ENCODE measurements at regions not wholly inside any gene's neighbourhood (a gene's known extent, or its start where the extent isn't known, plus 50 kb on each side); places are given as distances from the start of the nearest gene placed in this dataset.

DNA sequence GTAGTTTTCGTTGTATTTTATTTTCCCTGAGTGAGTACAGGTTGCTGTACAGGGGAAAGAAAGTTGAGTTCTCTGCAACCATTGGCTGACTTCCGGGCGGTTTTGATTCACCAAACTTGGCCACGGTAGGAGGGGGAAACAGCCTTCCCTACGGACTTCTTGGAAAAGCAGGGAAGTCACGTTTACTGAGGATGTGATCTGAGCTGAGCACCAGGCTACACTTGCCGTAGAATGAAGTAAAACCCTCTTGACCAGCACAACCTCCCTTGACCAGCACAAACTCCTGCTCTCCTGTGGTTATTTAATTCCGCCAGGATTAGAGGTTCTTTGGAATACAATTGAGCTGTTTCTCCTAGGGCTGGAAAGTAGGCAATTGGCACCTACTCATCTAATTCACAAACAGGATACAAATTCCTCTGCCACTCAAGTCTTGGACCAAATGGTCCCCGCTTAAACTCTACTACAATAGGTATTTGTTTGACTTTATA is 242.0 kb upstream of the RBFOX1 start:
- Histone ChIP-seq H3K9ac (ENCODE audit: insufficient read length, low read depth) (no peak overlapping the region), H3K4me3 (ENCODE audit: insufficient read length, low read depth) (no peak overlapping the region), H3K9me3 (ENCODE audit: insufficient read depth, low read length) (no peaks in the 10 kb centered on the region), H3K36me3 (ENCODE audit: insufficient read depth, insufficient read length, low read length) (no peaks in the 10 kb centered on the region), H3K4me1 (ENCODE audit: insufficient read depth, insufficient read length) (no peaks in the 10 kb centered on the region), H3K27me3 (ENCODE audit: insufficient read depth, insufficient read length) (peaks cover 11% of the 10 kb centered on the region)
- no peak for DNase-seq (ENCODE audit: low read depth, low spot score)
- TF ChIP-seq YY1 (IDR thresholded peaks at IDR 0.05; ENCODE audit: insufficient read depth, insufficient read length) = no peak
- TF ChIP-seq SUZ12 (IDR thresholded peaks at IDR 0.05; ENCODE audit: extremely low read depth, insufficient read depth, insufficient read length) = no peak
- no peak for TF ChIP-seq ZNF274 (IDR thresholded peaks at IDR 0.05; ENCODE audit: low read depth, low read length)

DNA sequence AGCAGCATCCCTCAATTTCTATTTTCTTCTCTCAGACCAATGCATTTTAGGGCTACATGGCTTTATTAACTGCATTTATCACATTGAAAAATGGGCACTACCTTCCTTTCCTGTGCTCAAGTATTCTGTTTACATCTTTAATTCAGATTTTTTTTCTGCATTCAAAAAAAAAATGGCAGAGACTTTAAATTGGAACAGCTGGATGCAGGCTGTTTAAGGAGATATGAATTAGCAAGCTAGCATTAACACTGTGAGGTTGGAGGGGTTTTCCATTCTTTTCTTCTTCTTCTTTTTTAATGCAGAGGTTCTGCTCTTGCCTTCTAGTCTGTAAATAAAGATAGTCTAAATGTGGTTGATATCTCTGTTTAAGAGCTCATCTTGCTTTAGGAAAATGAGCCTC is 242.9 kb upstream of the RBFOX1 start:
- Histone ChIP-seq H3K4me1 (ENCODE audit: insufficient read depth, insufficient read length) (no peaks in the 10 kb centered on the region), H3K9ac (ENCODE audit: insufficient read length, low read depth) (no peak overlapping the region), H3K27me3 (ENCODE audit: insufficient read depth, insufficient read length) (peaks cover 11% of the 10 kb centered on the region), H3K9me3 (ENCODE audit: insufficient read depth, low read length) (no peaks in the 10 kb centered on the region), H3K4me3 (ENCODE audit: insufficient read length, low read depth) (no peak overlapping the region), H3K36me3 (ENCODE audit: insufficient read depth, insufficient read length, low read length) (no peaks in the 10 kb centered on the region)
- no peak for DNase-seq (ENCODE audit: low read depth, low spot score)
- TF ChIP-seq SUZ12 (IDR thresholded peaks at IDR 0.05; ENCODE audit: extremely low read depth, insufficient read depth, insufficient read length) = no peak
- TF ChIP-seq YY1 (IDR thresholded peaks at IDR 0.05; ENCODE audit: insufficient read depth, insufficient read length) = no peak
- TF ChIP-seq ZNF274 (IDR thresholded peaks at IDR 0.05; ENCODE audit: low read depth, low read length) = no peak

DNA sequence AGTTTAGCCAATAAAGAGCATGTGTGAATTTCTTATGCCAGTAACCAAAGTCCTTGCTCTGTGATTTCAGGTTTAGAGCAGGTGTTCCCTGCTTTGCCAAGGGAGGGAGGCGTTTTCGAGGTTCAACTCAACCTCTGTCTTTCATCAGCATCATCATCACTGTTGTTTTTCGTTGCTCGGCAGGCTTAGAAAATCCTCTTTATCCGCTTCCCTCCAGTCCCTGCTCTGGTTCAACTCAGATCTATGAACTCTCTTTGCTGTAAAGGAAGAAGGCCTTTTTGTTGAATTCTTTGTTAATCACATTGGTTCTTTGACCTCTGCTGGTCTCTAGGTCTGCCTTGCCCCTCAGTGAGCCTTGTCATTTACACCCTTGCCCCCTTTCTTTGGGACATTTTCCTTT is 243.9 kb upstream of the RBFOX1 start:
- TF ChIP-seq ZNF274 (IDR thresholded peaks at IDR 0.05; ENCODE audit: low read depth, low read length) (no peak), SUZ12 (IDR thresholded peaks at IDR 0.05; ENCODE audit: extremely low read depth, insufficient read depth, insufficient read length) (no peak), YY1 (IDR thresholded peaks at IDR 0.05; ENCODE audit: insufficient read depth, insufficient read length) (no peak)
- Histone ChIP-seq H3K36me3 (ENCODE audit: insufficient read depth, insufficient read length, low read length) (no peaks in the 10 kb centered on the region), H3K27me3 (ENCODE audit: insufficient read depth, insufficient read length) (peaks cover 11% of the 10 kb centered on the region), H3K4me1 (ENCODE audit: insufficient read depth, insufficient read length) (no peaks in the 10 kb centered on the region), H3K9me3 (ENCODE audit: insufficient read depth, low read length) (no peaks in the 10 kb centered on the region), H3K4me3 (ENCODE audit: insufficient read length, low read depth) (no peak overlapping the region), H3K9ac (ENCODE audit: insufficient read length, low read depth) (no peak overlapping the region)
- no peak for DNase-seq (ENCODE audit: low read depth, low spot score)

DNA sequence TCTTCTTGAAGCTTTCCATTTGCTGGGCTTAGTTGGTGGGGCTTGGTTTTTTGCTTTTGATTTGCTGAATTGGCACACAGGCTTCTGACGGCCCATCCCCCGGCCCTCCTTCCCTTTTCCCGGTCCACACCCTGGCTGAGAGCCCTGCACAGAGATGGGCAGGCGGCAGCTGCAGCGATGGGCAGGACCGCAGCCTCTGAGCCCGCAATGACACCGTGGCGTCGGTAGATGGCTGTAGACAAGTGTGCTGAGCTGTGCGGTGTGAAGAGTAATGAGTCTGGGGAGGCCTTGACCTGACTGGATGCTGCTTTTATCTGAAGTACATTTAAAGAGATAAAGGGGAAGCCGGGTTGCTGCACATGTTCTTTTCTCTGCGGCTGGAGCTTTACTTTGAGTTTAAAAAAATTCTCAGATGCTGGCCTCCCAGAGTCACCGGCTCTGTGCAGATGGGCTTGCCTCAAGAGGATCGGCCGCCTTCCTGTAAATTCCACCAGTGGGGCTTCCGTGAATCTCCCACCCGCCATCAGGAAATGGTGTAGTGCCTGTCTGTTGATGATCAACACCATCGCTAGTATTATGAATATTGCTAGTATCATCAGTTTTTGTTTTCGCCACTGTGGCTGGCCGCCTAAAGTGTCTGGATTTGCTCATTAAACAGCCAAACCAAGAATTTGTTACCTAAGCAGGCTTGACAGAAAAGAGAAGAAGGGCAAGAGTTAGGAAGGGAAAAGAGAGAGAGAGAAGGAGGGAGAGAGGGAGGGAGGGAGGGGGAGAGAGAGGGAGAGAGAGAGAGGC is 245.6 kb upstream of the RBFOX1 start:
- DNase-seq (ENCODE audit: low read depth, low spot score) = peak; percentile 62
- H3K9me3 ChIP-seq (ENCODE audit: insufficient read depth, low read length) = no peaks in the 10 kb centered on the region
- H3K4me3 ChIP-seq (ENCODE audit: insufficient read length, low read depth) = no peak overlapping the region
- H3K27me3 ChIP-seq (ENCODE audit: insufficient read depth, insufficient read length) = peaks cover 11% of the 10 kb centered on the region
- TF ChIP-seq YY1 (IDR thresholded peaks at IDR 0.05; ENCODE audit: insufficient read depth, insufficient read length) (no peak), SUZ12 (IDR thresholded peaks at IDR 0.05; ENCODE audit: extremely low read depth, insufficient read depth, insufficient read length) (no peak), ZNF274 (IDR thresholded peaks at IDR 0.05; ENCODE audit: low read depth, low read length) (no peak)
- no peaks in the 10 kb centered on the region for H3K36me3 ChIP-seq (ENCODE audit: insufficient read depth, insufficient read length, low read length)
- H3K4me1 ChIP-seq (ENCODE audit: insufficient read depth, insufficient read length) = no peaks in the 10 kb centered on the region
- H3K9ac ChIP-seq (ENCODE audit: insufficient read length, low read depth) = no peak overlapping the region

DNA sequence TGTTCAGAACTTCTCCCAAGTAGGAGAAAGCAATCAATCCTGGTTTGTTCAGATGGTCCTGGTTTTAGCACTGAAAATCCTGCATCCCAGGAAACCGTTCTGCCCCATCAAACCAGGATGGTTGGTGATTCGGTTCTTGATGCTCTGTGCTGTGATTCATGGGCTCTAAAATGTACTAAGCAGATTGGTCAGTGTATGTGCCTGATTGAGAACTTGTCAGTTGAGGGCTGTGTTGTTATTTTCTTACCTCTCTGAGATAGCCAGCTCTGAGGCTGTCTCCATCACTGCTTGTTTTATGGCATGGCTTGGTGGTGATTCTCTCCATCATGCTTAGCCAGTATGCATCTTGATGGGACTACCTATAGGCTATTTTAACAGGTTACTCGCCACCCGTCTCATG is 246.9 kb upstream of the RBFOX1 start:
- no peak for DNase-seq (ENCODE audit: low read depth, low spot score)
- H3K4me3 ChIP-seq (ENCODE audit: insufficient read length, low read depth) = no peak overlapping the region
- H3K27me3 ChIP-seq (ENCODE audit: insufficient read depth, insufficient read length) = peaks cover 11% of the 10 kb centered on the region
- H3K9ac ChIP-seq (ENCODE audit: insufficient read length, low read depth) = no peak overlapping the region
- H3K36me3 ChIP-seq (ENCODE audit: insufficient read depth, insufficient read length, low read length) = no peaks in the 10 kb centered on the region
- H3K4me1 ChIP-seq (ENCODE audit: insufficient read depth, insufficient read length) = no peaks in the 10 kb centered on the region
- TF ChIP-seq SUZ12 (IDR thresholded peaks at IDR 0.05; ENCODE audit: extremely low read depth, insufficient read depth, insufficient read length) (no peak), ZNF274 (IDR thresholded peaks at IDR 0.05; ENCODE audit: low read depth, low read length) (no peak), YY1 (IDR thresholded peaks at IDR 0.05; ENCODE audit: insufficient read depth, insufficient read length) (no peak)
- no peaks in the 10 kb centered on the region for H3K9me3 ChIP-seq (ENCODE audit: insufficient read depth, low read length)

DNA sequence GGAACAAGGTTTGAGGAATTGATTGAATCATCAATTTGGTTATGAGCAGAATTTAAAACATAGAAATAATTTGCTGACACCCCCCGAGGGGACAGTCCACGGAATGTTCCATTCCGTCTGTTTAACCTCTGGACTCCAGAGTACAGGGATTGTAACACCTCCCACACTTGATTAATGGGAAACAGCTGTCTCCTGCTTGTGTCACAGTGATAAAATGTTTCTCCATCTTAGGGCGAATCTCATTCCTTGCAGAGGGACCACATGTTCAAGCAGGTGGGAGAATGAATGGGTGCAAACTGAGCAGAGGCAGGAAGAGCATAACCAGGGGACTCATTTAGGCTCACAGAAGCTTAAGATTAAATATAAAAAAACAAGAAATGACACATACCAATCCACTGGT is 249.5 kb upstream of the RBFOX1 start:
- Histone ChIP-seq H3K9ac (ENCODE audit: insufficient read length, low read depth) (no peak overlapping the region), H3K4me1 (ENCODE audit: insufficient read depth, insufficient read length) (no peaks in the 10 kb centered on the region), H3K9me3 (ENCODE audit: insufficient read depth, low read length) (no peaks in the 10 kb centered on the region), H3K27me3 (ENCODE audit: insufficient read depth, insufficient read length) (peaks cover 11% of the 10 kb centered on the region), H3K4me3 (ENCODE audit: insufficient read length, low read depth) (no peak overlapping the region), H3K36me3 (ENCODE audit: insufficient read depth, insufficient read length, low read length) (no peaks in the 10 kb centered on the region)
- DNase-seq (ENCODE audit: low read depth, low spot score) = no peak
- TF ChIP-seq SUZ12 (IDR thresholded peaks at IDR 0.05; ENCODE audit: extremely low read depth, insufficient read depth, insufficient read length) (no peak), YY1 (IDR thresholded peaks at IDR 0.05; ENCODE audit: insufficient read depth, insufficient read length) (no peak), ZNF274 (IDR thresholded peaks at IDR 0.05; ENCODE audit: low read depth, low read length) (no peak)

DNA sequence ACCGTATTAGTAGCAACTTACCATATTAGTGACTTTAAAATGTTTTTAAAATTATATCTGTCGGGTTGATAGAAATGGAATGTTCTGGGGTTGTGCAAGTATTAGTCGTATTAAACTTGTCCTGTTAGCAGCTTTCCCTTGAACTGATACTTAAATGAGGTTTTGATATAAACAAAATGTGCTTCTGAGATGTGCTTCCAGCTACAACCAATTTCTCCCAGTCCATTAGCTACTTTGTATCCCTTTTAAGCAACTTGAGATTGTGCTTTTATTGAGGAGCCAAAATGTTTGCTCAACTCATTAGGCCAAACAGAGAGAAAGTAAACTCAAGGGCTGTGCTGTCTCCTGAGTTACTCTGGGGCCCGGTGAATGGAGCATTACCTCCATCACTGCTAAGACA is 255.0 kb upstream of the RBFOX1 start:
- Histone ChIP-seq H3K9ac (ENCODE audit: insufficient read length, low read depth) (no peak overlapping the region), H3K36me3 (ENCODE audit: insufficient read depth, insufficient read length, low read length) (no peaks in the 10 kb centered on the region)
- no peak for TF ChIP-seq ZNF274 (IDR thresholded peaks at IDR 0.05; ENCODE audit: low read depth, low read length)
- TF ChIP-seq SUZ12 (IDR thresholded peaks at IDR 0.05; ENCODE audit: extremely low read depth, insufficient read depth, insufficient read length) = no peak
- no peak for TF ChIP-seq YY1 (IDR thresholded peaks at IDR 0.05; ENCODE audit: insufficient read depth, insufficient read length)

More for the DNA sequence above, 255.0 kb upstream of the RBFOX1 start:
- Histone ChIP-seq H3K4me1 (ENCODE audit: insufficient read depth, insufficient read length) (no peaks in the 10 kb centered on the region), H3K4me3 (ENCODE audit: insufficient read length, low read depth) (no peak overlapping the region), H3K9me3 (ENCODE audit: insufficient read depth, low read length) (no peaks in the 10 kb centered on the region), H3K27me3 (ENCODE audit: insufficient read depth, insufficient read length) (no peaks in the 10 kb centered on the region)
- no peak for DNase-seq (ENCODE audit: low read depth, low spot score)
